Stimulated activated CD4-positive, alpha-beta T cell treated with anti-CD3 and anti-CD28 coated beads, Interleukin-1b, Interleukin-23, amount 100 ng/mL, for 24 hours (primary cell): ENCODE measurements at regions not wholly inside any gene's neighbourhood (a gene's known extent, or its start where the extent isn't known, plus 50 kb on each side); places are given as distances from the start of the nearest gene placed in this dataset.
"Not testable (repeated sequence)": the region's sequence is repeated elsewhere in the genome, so short reads cannot be mapped to it uniquely, and the experiment has no call there.

Experiments used
- DNase-seq, 4 experiments: peaks; one replicate each; pipeline ENCODE4 v3.0.0-alpha.2; 2020; ENCODE audit warnings: low read depth in 4 of 4, low spot score in 1 of 4

DNA sequence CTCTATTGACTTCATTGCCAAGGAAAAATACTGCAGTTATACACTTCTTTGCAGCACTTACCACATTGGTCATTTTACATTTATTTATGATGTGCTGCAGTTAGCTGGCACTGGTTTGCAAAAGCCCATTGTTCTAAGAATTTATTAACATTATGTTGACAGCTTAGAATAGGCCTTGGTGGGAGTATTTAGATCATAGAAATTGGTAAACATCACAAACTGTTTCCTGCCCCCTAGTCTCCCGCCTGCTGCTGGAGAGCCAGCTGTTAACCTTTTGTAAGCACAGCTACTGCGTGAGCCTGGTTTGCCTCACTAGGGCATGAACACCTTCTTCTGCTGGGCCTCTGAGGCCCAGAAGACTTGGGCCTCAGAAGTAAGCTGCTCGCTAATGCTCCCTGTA lies 651.4 kb upstream of the GOT2 start:
- no peak for DNase-seq

DNA sequence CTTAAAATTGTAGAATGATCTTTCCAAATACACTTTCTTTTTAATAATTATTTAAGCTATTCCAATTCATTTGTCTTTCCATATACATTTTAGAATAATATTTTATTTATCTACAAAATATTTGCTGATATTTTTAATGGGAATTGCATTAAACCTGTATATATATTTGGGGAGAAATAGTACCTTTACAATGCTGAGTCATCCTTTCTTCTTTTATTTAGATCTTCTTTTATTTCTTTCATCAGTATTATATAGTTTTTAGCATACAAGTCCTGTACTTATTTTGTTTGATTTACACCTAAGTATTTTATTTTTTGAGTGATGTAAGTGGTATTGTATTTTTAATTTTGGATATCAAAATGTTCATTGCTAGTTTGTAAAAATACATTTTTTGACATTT lies 639.5 kb upstream of the GOT2 start:
- no peak for DNase-seq

DNA sequence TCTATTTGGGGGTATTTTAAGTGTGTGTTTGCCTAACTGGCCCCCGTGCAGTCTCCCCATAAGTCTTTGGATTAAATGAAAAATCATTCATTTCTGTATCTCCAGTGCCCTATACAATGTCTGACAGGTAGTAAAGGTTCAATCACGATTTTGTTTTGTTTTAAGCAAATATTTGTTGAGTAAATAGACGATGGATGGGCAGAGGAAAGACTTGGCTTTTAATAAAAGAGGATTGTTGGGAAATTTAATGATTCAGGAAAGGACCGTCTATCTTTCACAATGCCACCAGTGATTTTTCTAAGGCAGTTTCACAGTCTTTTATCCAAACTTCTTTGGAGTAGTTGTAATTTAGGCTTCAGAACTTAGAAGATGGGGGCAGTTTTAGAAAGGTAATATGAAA lies 636.6 kb upstream of the GOT2 start:
- DNase-seq: no peak

DNA sequence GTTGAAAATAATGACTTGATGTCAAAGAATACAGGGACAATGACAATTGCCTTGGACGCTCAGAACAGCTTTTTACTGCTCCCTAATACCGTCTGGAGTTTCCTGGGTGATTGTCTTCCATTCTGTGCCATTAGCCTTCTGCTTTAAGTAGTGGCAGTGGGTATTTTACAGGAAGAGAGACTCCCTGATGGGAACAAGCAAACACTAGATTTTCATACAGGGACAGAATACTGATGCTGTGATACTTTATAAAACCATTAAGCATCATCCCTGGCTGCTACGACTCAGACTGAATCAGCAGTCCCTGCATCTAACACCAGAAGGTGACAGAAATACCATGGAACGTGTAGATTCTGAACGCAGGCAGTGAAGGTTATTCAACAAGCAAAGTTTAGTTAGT lies 635.4 kb upstream of the GOT2 start:
- DNase-seq: no peak

DNA sequence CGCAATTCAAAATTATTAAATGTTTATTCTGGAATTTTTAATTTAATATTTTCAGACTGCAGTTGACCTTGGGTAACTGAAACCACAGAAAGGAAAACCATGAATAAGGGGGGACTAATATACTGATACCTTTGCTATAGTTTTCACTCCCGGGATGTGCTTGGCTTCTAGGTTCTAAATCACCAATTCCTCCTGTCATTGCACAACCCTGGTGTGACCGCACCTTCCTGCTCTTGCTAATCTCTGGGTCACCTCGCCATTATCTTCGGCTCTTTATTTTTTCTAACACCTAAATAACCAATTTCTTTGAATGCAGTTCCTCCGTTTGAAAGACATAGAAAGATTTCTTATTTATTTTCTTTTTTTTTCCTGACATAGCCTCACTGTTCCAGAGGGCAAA lies 634.5 kb upstream of the GOT2 start:
- DNase-seq: no peak

DNA sequence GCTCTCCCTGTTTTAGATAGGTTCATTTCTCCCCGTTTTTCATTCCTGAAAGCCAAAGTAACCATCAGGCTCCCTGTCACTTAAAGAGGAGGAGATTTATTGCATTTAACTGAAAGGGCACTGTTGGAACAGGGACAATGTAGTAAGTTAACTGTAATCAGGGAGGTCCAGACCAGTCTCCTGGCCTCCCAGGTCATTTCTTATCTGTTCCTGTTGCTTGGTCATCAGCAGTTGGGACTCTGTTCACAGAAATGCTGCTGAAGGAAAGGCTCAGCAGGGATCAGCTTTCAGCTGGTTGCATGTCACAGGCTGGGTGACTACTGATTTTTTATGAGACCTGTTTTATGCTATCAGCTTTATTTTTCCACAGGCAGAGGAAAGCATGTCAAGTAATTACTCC lies 622.6 kb upstream of the GOT2 start:
- DNase-seq: no peak

DNA sequence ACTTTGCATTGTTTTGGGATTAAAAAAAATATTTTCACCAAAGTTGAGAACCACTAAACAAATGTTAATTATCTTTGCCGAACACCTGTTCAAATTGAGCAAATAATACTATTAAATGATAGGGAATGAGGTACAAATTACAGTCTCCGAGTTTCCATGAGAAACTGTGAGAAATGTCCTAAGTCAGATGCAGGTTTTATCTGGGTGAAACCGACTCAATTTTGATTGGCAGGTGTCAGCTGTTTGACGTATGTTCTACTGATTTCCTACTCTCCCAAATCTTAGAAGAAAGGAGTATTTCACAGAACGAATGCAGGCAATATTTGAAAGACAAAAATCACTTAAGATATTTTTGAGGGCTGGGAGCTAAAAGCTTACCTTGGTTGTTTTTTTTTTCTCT lies 622.0 kb upstream of the GOT2 start:
- DNase-seq: no peak

DNA sequence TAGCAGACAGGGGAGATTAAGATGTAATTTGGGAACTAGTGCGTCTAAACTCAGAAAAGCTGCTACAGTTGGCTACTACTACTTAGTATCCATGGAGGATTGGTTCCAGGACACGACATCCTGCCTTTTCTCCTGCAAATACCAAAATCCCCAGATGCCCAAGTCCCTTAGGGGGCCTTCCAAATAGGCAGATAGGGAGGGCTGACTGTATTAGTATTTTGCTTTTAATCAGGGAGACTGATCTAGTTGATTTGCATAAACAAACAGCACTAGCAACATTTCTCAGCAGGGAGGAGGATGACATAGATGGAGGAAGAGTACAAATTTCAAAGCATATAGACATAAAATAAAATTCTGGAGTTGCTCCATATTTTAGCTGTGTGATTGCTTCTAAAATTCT lies 621.6 kb upstream of the GOT2 start:
- no peak for DNase-seq

DNA sequence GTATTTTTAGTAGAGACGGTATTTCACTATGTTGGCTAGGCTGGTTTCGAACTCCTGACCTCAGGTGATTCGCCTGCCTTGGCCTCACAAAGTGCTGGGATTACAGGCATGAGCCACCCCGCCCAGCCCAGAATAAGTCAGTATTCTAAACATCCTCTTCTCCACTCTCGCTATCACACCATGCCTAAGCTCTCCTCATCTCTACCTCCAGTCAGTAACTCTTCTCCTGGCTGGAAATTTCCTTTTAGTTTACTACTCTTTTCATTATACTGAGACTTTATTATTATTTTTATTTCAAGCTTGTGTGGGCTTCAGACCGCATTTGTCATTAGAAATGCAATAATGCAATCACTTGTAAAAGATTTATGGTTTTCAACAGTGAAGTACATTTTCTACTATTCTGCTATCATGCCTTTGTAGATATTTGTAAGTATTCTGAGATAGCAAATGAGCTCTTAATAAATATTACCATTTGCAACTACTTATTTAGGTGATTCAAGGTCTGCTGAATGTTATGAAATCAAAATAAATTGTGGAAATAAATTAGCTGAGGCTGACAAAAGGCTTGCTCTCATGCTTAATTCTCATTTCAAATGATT lies 617.3 kb upstream of the GOT2 start:
- DNase-seq: no peak

DNA sequence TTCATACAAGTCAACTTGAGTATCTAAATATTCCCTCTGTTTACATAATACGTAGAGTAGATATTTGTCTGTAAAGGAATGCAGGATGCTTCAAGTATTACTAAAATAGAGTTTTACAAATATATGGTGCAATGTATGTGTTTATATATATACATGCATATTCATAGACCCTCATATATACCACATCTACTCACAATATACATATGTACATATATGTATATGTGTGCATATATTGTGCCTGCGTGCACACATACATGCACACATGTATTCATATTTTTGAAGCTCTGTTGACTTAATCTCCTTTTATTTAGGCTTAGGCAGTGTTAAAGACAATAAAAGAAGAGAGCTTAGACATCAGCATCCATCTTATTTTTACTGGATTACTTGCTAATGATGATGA lies 616.6 kb upstream of the GOT2 start:
- DNase-seq: no peak

DNA sequence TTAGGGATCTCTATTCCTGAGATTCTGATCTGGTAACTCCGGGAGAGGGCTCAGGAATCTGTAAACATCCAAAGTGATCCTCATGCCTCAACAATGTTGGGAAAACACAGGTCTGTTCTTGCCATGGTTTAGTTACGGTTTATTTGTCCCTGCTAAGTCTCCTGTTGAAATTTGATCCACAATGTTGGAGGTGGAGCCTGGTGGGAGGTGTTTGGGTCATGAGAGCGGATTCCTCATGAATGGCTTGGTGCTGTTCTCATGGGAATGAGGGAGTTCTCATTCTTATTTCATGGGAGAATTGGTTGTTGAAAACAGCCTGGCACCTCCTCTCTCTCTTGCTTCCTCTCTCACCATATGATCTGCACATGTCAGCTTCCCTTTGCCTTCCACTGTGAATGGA lies 608.6 kb upstream of the GOT2 start:
- DNase-seq: no peak

DNA sequence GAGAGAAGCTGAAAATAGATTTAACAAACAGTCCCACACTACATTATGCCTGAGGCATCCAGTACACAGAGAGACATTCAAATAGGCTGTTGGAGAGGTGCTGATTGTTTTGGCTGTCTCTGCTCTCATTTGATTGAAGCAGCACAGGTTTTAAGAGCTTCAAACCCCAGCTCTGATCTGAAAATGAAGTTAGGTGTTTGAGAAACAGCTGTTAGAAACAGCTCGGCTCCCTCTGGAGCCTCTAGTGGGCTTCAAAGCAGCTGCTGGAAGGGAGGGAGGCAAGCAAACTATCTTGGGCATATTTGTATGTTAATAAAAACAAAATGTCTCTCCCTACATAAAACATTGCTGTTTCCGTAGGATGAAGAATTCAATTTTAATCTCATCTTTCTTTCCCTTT lies 607.3 kb upstream of the GOT2 start:
- DNase-seq: no peak

DNA sequence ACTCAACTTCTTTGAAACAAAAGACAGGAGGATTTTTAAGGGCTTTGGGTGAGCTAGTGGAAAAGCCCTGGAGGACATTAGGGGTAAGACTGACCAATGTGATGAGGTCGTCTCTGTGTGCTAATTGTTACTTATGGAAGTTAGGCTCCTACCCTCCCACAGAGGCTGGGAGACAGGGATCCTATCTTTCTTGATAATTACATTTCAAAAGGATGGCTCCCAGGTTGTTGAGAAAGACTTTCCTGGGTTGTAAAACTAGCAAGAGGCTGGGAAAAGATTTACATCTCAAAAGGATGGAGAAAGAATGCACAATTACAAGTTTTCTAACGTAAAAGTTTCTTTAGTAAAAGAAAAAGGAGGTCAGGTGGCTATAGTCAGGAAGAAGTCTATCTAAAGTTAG lies 605.8 kb upstream of the GOT2 start:
- no peak for DNase-seq

DNA sequence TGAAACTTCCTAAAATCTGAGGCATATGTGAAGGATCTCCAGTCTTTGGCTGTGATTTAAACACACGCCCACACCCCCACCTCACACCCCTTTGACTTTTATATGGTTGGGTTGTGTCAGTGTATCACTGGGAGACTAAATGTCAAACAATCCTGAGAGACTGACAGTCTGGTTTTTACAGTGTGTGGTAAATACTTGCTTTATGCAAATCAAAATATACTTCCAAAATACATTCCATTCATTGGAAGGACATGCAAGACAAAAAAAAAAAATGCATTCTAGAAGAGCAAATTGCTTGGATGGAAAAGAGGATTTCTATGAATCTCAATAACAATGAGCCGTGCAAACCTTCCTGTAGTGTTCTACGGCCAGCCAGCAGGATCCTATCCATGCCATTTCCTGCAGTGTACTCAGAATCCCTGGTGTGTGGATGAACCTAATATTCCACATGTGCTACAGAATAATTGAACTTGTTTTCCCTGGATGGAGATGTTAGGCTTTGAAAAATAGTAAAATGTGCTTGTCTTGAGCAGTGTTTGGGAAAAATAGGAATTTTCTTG lies 602.1 kb upstream of the GOT2 start:
- no peak for DNase-seq

DNA sequence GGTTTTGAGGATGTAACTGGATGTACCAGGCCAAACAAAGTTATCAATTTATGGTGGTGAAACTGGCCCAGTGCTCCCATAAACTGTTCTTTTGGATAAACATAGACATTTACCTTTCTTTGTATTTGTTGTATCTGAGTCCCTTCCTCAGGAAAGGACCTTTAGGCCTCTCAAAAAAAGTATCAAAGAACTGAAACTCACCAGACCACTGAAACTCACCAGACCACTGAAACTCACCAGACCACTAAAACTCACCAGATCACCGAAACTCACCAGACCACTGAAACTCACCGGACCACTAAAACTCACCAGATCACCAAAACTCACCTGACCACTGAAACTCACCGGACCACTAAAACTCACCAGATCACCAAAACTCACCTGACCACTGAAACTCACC lies 597.6 kb upstream of the GOT2 start:
- DNase-seq: not testable (repeated sequence)

DNA sequence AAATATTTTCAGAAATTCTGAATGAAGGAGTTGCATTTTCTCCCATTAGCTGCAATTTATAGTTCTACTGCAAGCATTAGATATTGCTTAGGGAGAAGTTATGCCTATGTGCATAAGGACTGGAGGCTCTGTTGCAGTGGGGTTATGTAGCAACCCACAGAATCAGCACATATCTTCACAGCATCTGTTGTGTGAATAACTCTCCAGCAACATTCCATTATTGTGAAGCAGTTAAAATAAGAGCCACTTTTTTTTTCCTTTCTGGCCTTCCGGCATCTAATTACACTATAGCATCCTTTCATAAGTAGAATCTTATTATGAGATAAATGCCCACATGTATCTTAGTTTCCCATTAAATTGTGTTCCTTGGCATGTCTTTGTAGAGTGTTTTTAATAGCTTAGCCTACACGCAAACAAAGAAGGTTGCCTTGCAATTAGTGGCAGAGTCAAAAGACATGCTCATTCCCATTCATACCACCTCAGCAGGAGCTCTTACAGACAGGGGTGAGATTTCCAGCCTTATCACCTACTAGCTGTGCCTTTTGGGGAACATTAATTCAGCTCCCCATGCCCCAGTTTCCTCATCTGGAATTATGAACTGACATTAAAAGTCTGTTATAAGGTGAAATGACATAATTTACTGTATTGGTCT lies 596.0 kb upstream of the GOT2 start:
- no peak for DNase-seq

DNA sequence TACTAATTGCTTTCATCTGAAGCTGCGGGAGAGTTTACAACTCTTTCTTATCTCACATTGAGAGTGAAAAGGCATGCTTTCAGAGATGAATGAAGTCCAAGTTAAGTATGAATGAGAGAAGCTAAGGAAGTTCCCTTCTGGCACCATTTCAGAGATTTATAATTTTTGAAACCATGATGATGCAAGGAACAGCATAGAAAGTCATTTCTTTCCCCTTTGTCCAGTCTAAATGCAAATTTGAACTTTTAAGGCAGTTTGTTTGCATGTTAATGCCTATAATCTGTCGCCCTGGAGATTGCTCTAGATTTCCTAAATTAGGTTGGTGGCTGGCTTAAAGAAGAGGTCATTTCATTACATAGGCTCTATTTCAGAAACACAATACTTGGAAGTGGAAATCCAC lies 594.8 kb upstream of the GOT2 start:
- DNase-seq: no peak

DNA sequence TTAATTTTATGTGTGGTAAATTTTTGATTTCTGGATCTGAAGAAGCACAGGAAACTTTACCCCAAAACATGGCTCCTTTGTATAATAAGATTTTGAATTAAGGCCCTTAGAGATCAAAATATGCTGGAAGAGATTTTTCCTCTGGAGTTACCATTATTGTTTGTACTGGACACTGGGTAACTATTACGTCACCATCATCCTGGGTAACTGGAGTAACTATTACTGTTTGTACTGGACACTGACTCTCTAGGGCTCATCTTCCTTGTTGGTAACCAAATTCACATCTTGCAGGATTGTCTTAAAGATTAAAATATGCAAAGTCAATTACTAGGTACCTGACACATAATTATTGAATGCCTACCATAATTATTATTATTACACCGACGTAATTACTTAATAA lies 593.8 kb upstream of the GOT2 start:
- DNase-seq: no peak

DNA sequence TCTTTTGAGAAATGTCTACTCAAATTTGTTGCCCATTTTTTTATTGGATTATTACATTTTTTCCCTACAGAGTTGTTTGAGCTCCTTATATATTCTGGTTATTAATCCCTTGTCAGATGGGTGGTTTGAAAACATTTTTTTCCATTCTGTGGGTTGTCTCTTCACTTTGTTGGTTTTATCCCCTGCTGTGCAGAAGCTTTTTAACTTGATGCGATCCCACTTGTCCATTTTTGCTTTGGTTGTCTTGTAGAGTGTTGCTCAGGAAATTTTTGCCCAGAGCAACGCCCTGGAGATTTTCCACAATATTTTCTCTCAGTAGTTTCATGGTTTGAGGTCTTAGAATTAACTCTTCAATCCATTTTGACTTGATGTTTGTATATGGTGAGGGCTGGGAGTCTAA lies 592.8 kb upstream of the GOT2 start:
- DNase-seq: no peak

DNA sequence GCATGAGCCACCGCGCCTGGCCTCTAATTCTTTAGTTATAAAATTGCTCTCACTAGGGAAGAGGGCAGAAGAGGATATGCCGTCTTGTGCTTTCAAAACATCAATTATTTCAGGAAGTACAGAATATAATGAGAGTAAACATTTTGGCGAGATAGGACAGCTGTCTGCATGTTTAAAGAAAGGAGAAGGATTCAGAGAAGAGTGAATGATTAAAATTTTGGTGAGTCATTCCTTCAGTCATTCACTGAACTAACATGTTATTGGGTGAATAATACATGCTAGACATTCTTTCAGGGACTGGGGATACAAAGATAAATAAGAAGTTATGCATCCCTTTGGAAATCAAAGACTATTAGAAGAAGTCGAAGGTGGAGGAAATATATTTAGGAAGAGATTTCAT lies 590.3 kb upstream of the GOT2 start:
- DNase-seq: no peak

DNA sequence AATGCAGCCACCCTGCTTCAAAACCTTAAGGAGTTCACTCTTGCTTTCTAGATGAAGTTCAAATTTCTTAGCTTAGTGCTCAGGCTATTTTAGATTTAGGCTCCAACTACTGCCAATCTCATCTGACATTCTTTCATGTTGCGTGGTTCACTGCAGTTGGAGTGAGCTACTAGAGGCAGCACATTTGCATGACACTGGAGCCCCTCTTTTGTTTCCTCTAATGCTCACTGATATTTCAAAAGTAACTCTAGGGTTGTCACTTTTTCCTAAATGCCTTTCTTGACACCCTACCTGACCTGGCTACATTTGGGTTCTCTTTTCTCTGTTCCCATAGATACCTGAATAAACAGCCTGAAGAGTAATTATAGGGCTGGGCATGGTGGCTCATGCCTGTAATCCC lies 586.5 kb upstream of the GOT2 start:
- no peak for DNase-seq

DNA sequence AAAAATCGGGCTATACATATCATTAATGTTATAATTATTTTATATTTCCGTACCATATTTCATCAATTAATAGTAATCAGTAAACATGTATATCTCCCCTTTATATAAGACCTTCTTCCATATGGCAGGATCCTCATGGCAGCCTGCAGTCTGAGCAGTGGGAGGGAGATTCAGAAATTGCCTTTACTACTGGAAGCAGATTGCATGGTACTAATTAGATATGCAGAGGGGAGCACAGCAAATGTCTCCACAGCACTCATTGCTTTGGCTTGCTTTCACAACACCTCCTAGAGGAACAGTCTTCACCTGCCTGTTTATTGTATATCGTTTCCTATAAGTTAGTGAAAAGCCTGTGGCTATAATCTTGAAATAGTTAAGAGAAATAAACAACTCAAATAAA lies 585.8 kb upstream of the GOT2 start:
- DNase-seq: no peak

DNA sequence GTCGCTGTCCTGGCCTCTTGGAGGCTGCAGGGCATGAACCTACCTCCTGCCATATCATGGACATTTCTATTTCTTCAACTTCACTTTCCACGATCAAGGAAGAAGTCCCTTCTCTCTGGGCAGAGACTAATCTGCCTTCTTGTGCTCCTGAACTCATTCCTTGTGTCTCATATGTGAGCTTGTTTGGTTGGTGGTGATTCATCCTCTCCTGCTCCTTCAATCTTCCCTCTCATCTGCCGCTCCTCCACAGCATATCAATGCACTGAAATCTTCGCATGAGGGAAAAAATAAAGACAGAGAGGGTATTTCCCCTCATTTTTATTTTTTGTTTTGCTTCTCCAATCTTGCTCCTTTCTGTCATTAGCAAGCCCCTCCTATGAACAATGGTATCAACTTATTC lies 571.7 kb upstream of the GOT2 start:
- DNase-seq: no peak
